HG02642 (cell line): ENCODE measurements at regions not wholly inside any gene's neighbourhood (a gene's known extent, or its start where the extent isn't known, plus 50 kb on each side); places are given as distances from the start of the nearest gene placed in this dataset.

Experiments
- ATAC-seq: cut with Tn5 transposase; IDR thresholded peaks from one replicate; pipeline ENCODE4 v1.9.1; 2021; ENCODE audit warnings: mild to moderate bottlenecking; ENCODE audit not compliant: unreplicated experiment, poor library complexity

- no peak for ATAC-seq
Observed at GRCh38 chr2:173753441-173753840, 211.7 kb downstream of the SP3 start.

GRCh38 chr2:173754165-173754564, 211.0 kb downstream of the SP3 start:
- no peak for ATAC-seq

GRCh38 chr2:173754837-173755236, 210.3 kb downstream of the SP3 start:
- no peak for ATAC-seq

- no peak for ATAC-seq
Observed at GRCh38 chr2:173755798-173756197, 209.4 kb downstream of the SP3 start.

- ATAC-seq, result no peak
Observed at GRCh38 chr2:173759959-173760358, 205.2 kb downstream of the SP3 start.

GRCh38 chr2:173760553-173760952, 204.6 kb downstream of the SP3 start:
- ATAC-seq, result no peak

- no peak for ATAC-seq
Observed at GRCh38 chr2:173761603-173762119, 203.5 kb downstream of the SP3 start.

GRCh38 chr2:173762221-173762620, 203.0 kb downstream of the SP3 start:
- ATAC-seq, result no peak

GRCh38 chr2:173762864-173763263, 202.3 kb downstream of the SP3 start:
- no peak for ATAC-seq

- no peak for ATAC-seq
Observed at GRCh38 chr2:173763641-173764040, 201.5 kb downstream of the SP3 start.

GRCh38 chr2:173764094-173764493, 201.1 kb downstream of the SP3 start:
- no peak for ATAC-seq

GRCh38 chr2:173766537-173767289, 198.5 kb downstream of the SP3 start:
- no peak for ATAC-seq

GRCh38 chr2:173770947-173771678, 194.1 kb downstream of the SP3 start:
- no peak for ATAC-seq

- ATAC-seq, result no peak
Observed at GRCh38 chr2:173772205-173772604, 193.0 kb downstream of the SP3 start.

- no peak for ATAC-seq
Observed at GRCh38 chr2:173773076-173773475, 192.1 kb downstream of the SP3 start.

- no peak for ATAC-seq
Observed at GRCh38 chr2:173775440-173775839, 189.7 kb downstream of the SP3 start.

GRCh38 chr2:173782681-173783080, 182.5 kb downstream of the SP3 start:
- ATAC-seq, result no peak

- ATAC-seq, result no peak
Observed at GRCh38 chr2:173783382-173783781, 181.8 kb downstream of the SP3 start.

GRCh38 chr2:173785813-173786212, 179.4 kb downstream of the SP3 start:
- no peak for ATAC-seq

- no peak for ATAC-seq
Observed at GRCh38 chr2:173791502-173791901, 173.7 kb downstream of the SP3 start.

GRCh38 chr2:173792166-173792565, 173.0 kb downstream of the SP3 start:
- ATAC-seq, result no peak

- ATAC-seq, result no peak
Observed at GRCh38 chr2:173792741-173793140, 172.4 kb downstream of the SP3 start.
